Activated CD4-positive, alpha-beta memory T cell treated with anti-CD3 and anti-CD28 coated beads, Interleukin-2, amount 10 ng/mL, durations not matched to agents 7 days and 5 days (primary cell): ENCODE measurements at regions not wholly inside any gene's neighbourhood (a gene's known extent, or its start where the extent isn't known, plus 50 kb on each side); places are given as distances from the start of the nearest gene placed in this dataset.

Experiments
- CTCF ChIA-PET: fragments of 350-600 bp; sonication (Branson Sonifier 250); formaldehyde crosslinking; loops from one replicate; lab custom pipeline; 2021; ENCODE audit warnings: antibody characterized with exemption, inconsistent platforms; lab: Charles Lee
- POLR2A ChIA-PET: fragments of 350-600 bp; sonication (Branson Sonifier 250); formaldehyde crosslinking; loops from one replicate; lab custom pipeline; 2021; ENCODE audit warnings: antibody characterized with exemption; lab: Charles Lee
- DNase-seq: peaks from one replicate; pipeline ENCODE4 v3.0.0-alpha.2; 2020
- H3K27ac Mint-ChIP-seq: one replicate; pipeline ENCODE4 v1.8.0; 2021; ENCODE audit warnings: mild to moderate bottlenecking, mixed read lengths
- H3K27me3 Mint-ChIP-seq: one replicate; pipeline ENCODE4 v1.8.0; 2021; ENCODE audit warnings: mixed read lengths
- H3K36me3 Mint-ChIP-seq: one replicate; pipeline ENCODE4 v1.8.0; 2021; ENCODE audit warnings: low read depth, mixed read lengths
- H3K4me1 Mint-ChIP-seq: one replicate; pipeline ENCODE4 v1.8.0; 2021; ENCODE audit warnings: mixed read lengths
- H3K4me3 Mint-ChIP-seq: one replicate; pipeline ENCODE4 v1.8.0; 2021; ENCODE audit warnings: mild to moderate bottlenecking, mixed read lengths
- H3K9me3 Mint-ChIP-seq: one replicate; pipeline ENCODE4 v1.8.0; 2021; ENCODE audit warnings: mixed read lengths

DNA sequence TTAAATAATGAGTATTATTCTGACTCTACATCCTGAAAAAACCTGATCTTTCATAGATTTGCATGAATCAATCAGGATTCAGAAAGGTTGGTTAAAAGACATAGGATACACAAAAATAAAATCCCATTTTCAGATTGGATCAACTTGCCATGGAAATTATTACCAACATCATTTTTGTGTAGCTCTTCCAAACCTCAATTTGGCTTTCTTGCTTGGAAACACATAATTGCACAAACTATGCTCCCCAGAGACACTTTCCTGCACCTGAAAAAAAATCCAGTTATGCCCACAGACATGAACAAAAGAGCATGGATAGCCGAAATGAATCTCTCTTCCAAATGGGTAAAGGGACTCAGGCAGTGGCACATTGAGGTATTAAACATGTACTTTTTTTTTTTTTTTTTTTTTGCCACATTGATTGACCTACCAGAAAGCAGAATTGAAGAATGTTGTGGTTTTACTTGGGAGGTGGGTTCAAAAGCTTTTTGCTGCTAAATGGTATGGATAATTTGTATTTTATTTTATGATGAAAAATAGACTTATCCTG is 135.4 kb upstream of the FBN2 start:
- CTCF ChIA-PET, result interaction anchor here (0.7 kb wide), 1 partner anchor 88 kb away, joined by 3 read pairs; no protein-coding TSS in a partner anchor
- POLR2A ChIA-PET, result no interaction called here
- no peak for DNase-seq
- Mint-ChIP-seq H3K27me3 (no peaks in the 10 kb centered on the region), H3K9me3 (no peaks in the 10 kb centered on the region), H3K4me3 (no peak overlapping the region), H3K36me3 (no peaks in the 10 kb centered on the region), H3K4me1 (no peaks in the 10 kb centered on the region), H3K27ac (no peak overlapping the region)

DNA sequence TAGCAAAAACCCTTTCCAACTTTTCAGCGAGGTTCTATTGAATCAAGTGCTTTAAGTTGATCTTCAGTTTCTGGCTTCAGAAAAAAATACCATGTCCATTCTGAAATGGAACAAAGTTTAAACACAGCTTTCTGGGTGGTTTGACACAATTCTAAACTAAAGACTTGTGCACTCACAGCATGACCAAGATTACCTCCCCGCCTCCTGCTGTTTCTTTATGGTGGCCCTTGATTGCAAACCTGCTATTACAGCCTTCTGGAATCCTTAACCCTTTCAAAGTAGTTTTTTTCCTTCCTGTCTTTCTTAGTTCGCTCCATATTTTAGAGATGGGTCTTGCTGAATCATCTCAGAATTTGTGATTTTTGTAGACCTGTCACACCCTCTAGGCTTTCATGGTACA is 135.9 kb upstream of the FBN2 start:
- no peak for DNase-seq
- no peaks in the 10 kb centered on the region for H3K4me1 Mint-ChIP-seq
- no peaks in the 10 kb centered on the region for H3K9me3 Mint-ChIP-seq
- H3K4me3 Mint-ChIP-seq, result no peak overlapping the region
- no peak overlapping the region for H3K27ac Mint-ChIP-seq
- H3K27me3 Mint-ChIP-seq, result no peaks in the 10 kb centered on the region
- ChIA-PET CTCF (interaction anchor here (0.7 kb wide), 1 partner anchor 89 kb away, joined by 3 read pairs; no protein-coding TSS in a partner anchor), POLR2A (no interaction called here)
- H3K36me3 Mint-ChIP-seq, result no peaks in the 10 kb centered on the region

DNA sequence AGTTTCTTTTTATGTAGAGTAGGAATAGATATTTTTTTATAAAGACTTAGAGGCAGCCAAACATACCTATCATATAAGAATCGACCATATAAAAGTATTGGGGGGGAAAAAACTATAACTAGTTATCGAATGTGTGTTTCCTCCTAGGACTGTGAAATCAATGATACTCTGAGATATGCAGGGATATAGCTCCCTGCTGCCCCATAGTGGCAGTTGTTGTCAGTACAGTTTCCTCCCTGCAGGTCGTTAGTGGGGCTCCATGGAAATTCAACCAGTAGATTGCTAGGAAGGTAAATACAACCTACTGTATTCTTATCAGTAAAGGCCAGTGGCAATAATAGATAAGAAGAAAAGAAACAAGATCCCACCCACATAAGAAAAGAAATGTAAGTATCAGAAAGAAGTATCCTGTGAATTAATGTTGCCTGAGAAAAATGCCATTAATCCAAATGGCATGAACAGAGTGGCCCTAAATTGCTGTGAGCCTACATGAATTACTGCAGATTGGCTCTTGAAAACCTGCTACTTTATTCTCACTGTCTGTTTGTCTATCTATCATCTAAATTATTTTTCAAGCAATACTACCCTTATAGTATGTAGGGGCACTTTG is 136.9 kb upstream of the FBN2 start:
- ChIA-PET POLR2A (no interaction called here), CTCF (interaction anchor here (1.1 to 2.0 kb wide), 4 partner anchors 9 to 1111 kb away, joined by 3 to 13 read pairs (median 4); no protein-coding TSS in a partner anchor)
- no peaks in the 10 kb centered on the region for H3K4me1 Mint-ChIP-seq
- no peaks in the 10 kb centered on the region for H3K27me3 Mint-ChIP-seq
- no peaks in the 10 kb centered on the region for H3K9me3 Mint-ChIP-seq
- H3K4me3 Mint-ChIP-seq, result no peak overlapping the region
- DNase-seq, result peak; percentile 32
- H3K27ac Mint-ChIP-seq, result no peak overlapping the region
- H3K36me3 Mint-ChIP-seq, result no peaks in the 10 kb centered on the region

DNA sequence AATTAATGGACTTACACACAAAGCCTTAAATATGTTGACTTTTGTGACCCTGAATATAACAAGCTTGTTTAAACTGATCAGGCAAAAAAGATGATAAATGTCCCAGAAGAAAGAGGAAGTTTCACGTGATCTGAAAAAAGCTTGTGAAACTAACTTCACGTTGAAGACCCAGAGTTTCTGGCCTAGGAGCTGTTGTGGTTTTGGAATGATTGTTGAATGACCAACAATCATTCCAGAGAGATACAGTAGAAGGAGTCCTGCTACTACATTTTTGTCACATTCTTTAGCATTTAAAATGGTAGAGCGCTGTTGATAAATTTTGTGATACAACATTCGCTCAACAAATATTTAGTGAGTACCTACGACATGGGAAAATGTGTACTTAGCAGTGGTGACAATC is 143.1 kb upstream of the FBN2 start:
- no peak for DNase-seq
- Mint-ChIP-seq H3K4me3 (no peak overlapping the region), H3K36me3 (no peaks in the 10 kb centered on the region), H3K9me3 (no peaks in the 10 kb centered on the region), H3K27ac (no peak overlapping the region), H3K27me3 (no peaks in the 10 kb centered on the region), H3K4me1 (no peaks in the 10 kb centered on the region)
- ChIA-PET POLR2A (no interaction called here), CTCF (no interaction called here)

DNA sequence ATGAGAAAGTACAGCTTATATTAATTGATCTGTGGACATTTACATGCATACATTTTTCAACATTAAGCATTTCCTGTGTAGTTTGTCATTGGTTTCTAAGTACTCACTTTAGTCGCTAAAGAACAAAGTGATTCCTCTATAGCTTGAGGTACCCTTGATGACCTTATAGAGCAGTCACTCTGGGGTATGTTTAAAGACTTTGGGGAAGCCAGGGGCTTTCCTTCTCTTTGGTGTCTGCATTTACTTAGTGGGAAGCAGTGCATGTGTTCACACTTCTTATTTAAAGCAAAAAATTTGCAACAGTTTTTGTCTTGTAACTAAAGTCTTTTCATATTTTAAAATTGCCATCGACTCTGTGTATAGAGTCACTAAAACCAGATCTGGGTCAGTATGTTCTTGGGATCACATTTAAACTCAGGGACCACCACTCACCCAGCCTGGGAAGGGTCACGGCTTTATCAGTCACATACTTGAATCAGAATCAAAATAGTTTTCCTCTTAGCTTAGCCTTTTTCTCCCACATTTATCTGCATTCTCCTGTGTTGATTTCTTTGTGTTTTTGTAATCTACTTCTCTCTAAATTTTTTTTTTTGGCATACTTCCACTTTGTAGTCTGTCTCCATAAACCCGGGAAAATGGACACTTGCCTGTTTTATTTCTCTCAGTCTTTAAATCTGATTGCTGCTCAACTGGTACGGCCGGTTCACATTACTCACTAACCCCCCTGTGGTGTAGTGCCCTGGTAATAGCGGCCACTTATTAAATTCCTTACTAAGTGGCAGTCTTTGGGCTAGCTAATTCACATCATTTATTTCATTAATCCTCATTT is 143.9 kb upstream of the FBN2 start:
- Mint-ChIP-seq H3K4me3 (no peak overlapping the region), H3K27ac (no peak overlapping the region), H3K36me3 (no peaks in the 10 kb centered on the region), H3K27me3 (no peaks in the 10 kb centered on the region), H3K4me1 (no peaks in the 10 kb centered on the region), H3K9me3 (no peaks in the 10 kb centered on the region)
- ChIA-PET CTCF (no interaction called here), POLR2A (no interaction called here)
- DNase-seq, result no peak

DNA sequence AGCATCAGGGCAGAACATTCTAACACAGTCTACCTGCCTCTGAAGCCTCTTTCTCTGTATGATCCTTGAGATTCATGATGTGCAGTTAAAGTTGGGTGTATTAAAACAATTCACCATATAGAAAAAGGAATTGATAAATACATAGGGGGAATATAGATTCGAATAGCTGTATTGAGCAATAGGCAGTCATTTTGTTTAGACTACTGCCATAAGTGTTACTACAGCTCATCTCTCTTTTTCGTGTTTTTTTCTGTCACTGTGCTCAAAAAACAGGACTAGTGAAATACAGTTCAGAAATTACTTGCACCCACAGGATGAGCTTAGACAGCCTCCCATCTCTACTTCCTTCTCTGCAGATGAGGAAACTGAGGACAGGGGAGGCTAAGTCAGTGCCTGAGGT is 144.6 kb upstream of the FBN2 start:
- H3K27me3 Mint-ChIP-seq, result no peaks in the 10 kb centered on the region
- ChIA-PET CTCF (no interaction called here), POLR2A (no interaction called here)
- no peak overlapping the region for H3K4me3 Mint-ChIP-seq
- no peaks in the 10 kb centered on the region for H3K36me3 Mint-ChIP-seq
- no peaks in the 10 kb centered on the region for H3K4me1 Mint-ChIP-seq
- no peak for DNase-seq
- H3K9me3 Mint-ChIP-seq, result no peaks in the 10 kb centered on the region
- no peak overlapping the region for H3K27ac Mint-ChIP-seq

DNA sequence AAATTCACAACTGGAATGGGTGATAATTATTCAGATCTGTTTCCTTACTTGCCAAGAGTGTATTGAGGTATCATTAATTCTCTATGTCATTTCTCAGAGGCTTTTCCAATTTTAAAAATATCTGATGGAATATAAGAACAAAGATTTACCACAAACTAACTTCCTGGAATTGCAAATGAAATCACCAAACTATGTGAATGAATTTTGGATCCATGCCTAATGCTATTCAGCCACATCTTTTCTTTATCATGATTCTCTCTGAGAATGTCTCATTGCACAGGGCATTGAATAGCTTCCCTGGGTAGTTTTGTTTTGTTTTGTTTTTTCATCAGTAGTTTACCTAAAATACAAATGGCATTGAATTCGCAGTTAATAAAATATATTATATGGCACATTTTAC is 146.9 kb upstream of the FBN2 start:
- H3K27ac Mint-ChIP-seq, result no peak overlapping the region
- no peaks in the 10 kb centered on the region for H3K27me3 Mint-ChIP-seq
- no peak overlapping the region for H3K4me3 Mint-ChIP-seq
- no peak for DNase-seq
- no peaks in the 10 kb centered on the region for H3K4me1 Mint-ChIP-seq
- ChIA-PET POLR2A (no interaction called here), CTCF (no interaction called here)
- H3K9me3 Mint-ChIP-seq, result no peaks in the 10 kb centered on the region
- H3K36me3 Mint-ChIP-seq, result no peaks in the 10 kb centered on the region

DNA sequence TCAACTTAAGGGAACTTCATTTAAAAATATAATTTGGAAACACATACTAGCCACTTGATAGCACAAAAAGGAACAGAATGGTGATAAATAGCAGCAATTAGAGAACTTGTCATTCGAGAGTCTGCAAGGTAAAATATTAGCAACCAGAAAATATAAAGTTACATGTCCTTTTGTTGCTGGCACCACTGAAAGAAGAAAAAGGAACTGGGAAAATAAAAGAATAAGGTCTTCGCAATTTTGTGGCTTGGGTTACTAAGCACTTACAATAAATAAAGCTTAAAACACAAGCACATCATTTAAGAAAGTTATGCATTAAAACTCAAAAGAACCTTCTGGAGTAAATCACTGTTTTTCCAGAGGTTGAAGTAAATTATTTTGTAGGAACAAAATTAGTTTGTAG is 149.9 kb upstream of the FBN2 start:
- Mint-ChIP-seq H3K27me3 (no peaks in the 10 kb centered on the region), H3K4me1 (no peaks in the 10 kb centered on the region), H3K27ac (no peak overlapping the region), H3K4me3 (no peak overlapping the region), H3K9me3 (no peaks in the 10 kb centered on the region), H3K36me3 (no peaks in the 10 kb centered on the region)
- no peak for DNase-seq
- ChIA-PET POLR2A (no interaction called here), CTCF (no interaction called here)

DNA sequence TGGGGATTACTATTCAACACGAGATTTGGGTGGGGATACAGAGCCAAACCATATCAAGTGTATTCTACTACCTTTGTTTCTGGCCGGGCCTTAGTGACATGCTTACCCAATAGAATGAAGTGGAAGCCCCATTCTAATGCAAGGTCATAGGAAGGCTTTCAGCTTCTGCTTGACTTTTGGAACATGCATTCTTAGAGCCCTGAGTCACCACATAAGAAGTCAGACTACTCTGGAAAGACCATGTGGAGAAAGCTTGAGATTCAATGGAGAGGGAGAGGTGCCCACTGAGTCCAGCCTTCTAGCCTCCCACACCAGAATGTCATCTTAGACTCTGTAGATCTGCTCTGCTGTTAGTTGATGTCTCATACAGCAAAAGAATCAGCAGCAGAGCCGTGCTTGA is 155.7 kb upstream of the FBN2 start:
- CTCF ChIA-PET, result no interaction called here

DNA sequence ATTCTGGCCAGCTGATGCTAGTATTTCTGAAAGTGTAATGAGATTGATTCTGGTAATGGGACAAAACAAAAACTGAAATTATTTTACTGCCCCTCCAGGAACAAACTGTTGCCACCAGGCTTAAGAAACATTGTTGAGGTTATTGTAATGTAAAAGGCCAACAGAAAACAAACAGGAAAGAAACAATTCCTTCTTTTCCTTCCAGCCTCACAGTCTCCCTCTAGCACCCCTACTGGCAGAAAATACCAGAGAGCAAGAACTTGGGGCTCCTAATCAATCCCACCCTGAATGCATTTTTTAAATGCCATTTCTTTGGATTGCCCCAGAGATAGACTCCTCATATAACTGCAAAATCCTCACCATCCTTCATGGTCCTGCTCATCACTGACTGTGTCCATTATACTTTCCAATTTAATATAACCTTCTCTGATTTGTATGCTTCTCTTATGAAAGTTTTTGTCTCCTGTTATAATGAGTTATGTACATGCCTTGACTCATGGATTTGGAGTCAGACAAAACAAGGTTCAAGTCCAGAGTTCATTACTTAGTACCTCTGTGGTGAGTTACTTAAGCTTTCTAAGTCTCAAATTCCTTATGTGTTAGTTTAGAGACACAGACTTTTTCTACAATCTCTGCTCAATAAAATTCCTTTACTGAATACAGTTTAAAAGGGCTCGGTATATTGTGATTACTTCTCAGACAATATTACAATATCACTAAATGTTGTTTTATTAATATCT is 157.9 kb upstream of the FBN2 start:
- Mint-ChIP-seq H3K4me1 (no peaks in the 10 kb centered on the region), H3K27me3 (no peaks in the 10 kb centered on the region), H3K27ac (no peak overlapping the region), H3K4me3 (no peak overlapping the region), H3K36me3 (no peaks in the 10 kb centered on the region), H3K9me3 (no peaks in the 10 kb centered on the region)
- no peak for DNase-seq
- CTCF ChIA-PET, result no interaction called here
- POLR2A ChIA-PET, result no interaction called here

More for the DNA sequence above, 155.7 kb upstream of the FBN2 start:
- Mint-ChIP-seq H3K4me3 (no peak overlapping the region), H3K27me3 (no peaks in the 10 kb centered on the region), H3K4me1 (no peaks in the 10 kb centered on the region), H3K27ac (no peak overlapping the region), H3K9me3 (no peaks in the 10 kb centered on the region), H3K36me3 (no peaks in the 10 kb centered on the region)
- POLR2A ChIA-PET, result no interaction called here
- no peak for DNase-seq

DNA sequence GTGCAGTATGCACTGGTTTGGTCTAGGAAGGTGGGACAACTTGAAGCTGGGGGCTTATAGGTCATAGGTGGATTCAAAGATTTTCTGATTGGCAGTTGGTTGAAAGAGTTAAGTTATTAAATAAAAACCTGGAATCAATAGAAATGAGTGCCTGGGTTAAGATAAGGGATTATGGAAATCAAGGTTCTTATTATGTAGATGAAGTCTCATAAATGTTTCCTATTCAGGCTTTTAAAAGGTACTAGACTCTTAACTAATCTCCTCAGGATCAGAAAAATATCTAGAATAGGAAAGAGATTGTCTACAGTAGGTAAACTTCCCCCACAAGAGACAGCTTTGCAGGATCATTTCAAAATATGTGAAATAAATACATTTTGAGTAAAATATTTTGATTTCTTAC is 163.3 kb upstream of the FBN2 start:
- ChIA-PET POLR2A (no interaction called here), CTCF (no interaction called here)
- H3K27me3 Mint-ChIP-seq, result no peaks in the 10 kb centered on the region
- no peaks in the 10 kb centered on the region for H3K36me3 Mint-ChIP-seq
- H3K4me1 Mint-ChIP-seq, result no peaks in the 10 kb centered on the region
- no peak overlapping the region for H3K27ac Mint-ChIP-seq
- H3K9me3 Mint-ChIP-seq, result no peaks in the 10 kb centered on the region
- no peak for DNase-seq
- no peak overlapping the region for H3K4me3 Mint-ChIP-seq

DNA sequence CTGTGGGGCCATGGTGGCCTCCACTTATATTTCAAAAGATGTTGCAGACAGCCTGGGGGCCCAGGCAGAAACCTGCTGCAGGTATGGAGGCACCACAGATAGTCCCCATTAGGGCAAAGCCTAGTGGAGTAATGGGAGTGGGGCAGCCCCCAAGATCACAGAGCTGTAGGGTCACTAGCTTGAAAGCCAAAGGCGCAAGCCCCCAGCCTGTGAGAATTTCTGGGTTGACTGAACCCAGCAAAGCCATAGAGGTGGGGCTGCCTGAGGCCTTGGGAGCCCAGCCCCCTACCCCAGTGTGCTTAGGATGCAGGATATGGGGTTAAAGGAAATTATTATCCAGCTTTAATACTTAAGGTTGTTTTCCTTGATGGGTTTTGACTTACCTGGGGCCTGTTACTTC is 165.3 kb upstream of the FBN2 start:
- POLR2A ChIA-PET, result no interaction called here
- H3K4me3 Mint-ChIP-seq, result no peak overlapping the region

DNA sequence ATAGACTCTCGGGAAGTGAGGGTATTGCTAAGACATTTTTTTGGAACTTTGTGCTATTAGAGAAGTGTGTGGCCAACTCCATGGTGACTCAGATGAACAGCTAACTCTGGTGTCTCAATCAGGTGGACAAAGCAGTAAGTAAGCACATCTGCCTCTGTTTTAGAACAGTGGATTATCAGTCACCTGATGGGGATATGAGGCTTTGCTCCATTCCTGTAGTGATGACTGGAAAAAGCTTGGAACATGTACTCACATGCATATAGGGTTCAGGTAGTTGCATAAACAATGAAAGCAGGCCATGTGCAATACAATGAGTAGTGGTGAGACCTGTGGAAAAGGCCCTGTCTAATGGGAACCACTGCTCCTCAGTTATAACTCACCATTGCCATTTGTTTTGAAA is 168.2 kb upstream of the FBN2 start:
- Mint-ChIP-seq H3K27ac (no peak overlapping the region), H3K36me3 (no peaks in the 10 kb centered on the region), H3K27me3 (no peaks in the 10 kb centered on the region), H3K4me1 (no peaks in the 10 kb centered on the region), H3K9me3 (no peaks in the 10 kb centered on the region), H3K4me3 (no peak overlapping the region)
- ChIA-PET CTCF (no interaction called here), POLR2A (no interaction called here)
- DNase-seq, result no peak

More for the DNA sequence above, 165.3 kb upstream of the FBN2 start:
- no peaks in the 10 kb centered on the region for H3K9me3 Mint-ChIP-seq
- no peaks in the 10 kb centered on the region for H3K27me3 Mint-ChIP-seq
- CTCF ChIA-PET, result no interaction called here
- no peak overlapping the region for H3K27ac Mint-ChIP-seq
- no peaks in the 10 kb centered on the region for H3K4me1 Mint-ChIP-seq
- DNase-seq, result no peak
- H3K36me3 Mint-ChIP-seq, result no peaks in the 10 kb centered on the region
